HepG2 (cell line): ENCODE measurements at regions not wholly inside any gene's neighbourhood (a gene's known extent, or its start where the extent isn't known, plus 50 kb on each side); places are given as distances from the start of the nearest gene placed in this dataset.

Experiments
- ATAC-seq: fragments of 200-7000 bp; cut with Tn5 transposase; 3 replicates; pipeline ENCODE4 v1.9.1; 2020; ENCODE audit warnings: mild to moderate bottlenecking, moderate library complexity
- BruUV-seq: library from RNA; stranded (reverse); fragments of 400-500 nt; replicated peaks from 2 replicates; lab custom pipeline; 2021; lab: Mats Ljungman, UMichigan
- CTCF ChIA-PET: fragments of 300-600 bp; formaldehyde crosslinking; extraction: SDS; loops from one replicate; lab custom pipeline; 2021; ENCODE audit warnings: low total read pairs, inconsistent platforms, low intra/inter-chr PET ratio; lab: Yijun Ruan, JAX
- POLR2A ChIA-PET: fragments of 350-600 bp; sonication (Branson Sonifier 250); formaldehyde crosslinking; loops from one replicate; lab custom pipeline; 2020; ENCODE audit warnings: antibody characterized with exemption, inconsistent platforms; lab: Yijun Ruan, JAX
- DNase-seq: peaks from one replicate; pipeline ENCODE4 v3.0.0-alpha.2; 2015; ENCODE audit warnings: low spot score
- FAIRE-seq: peaks from 3 replicates; lab custom pipeline; 2011; peaks lifted over from hg19 to GRCh38; lab: Jason Lieb, UNC
- H2AFZ ChIP-seq: one replicate; pipeline ENCODE4 v1.6.1; 2011; ENCODE audit warnings: low read length, inconsistent platforms
- H3K27ac ChIP-seq: fragments of 300-600 bp; 3 replicates; pipeline ENCODE4 v1.8.0; 2011; ENCODE audit warnings: mixed run types, mild to moderate bottlenecking, mixed read lengths, low read length, inconsistent platforms; ENCODE audit not compliant: insufficient read depth; ENCODE audit errors: extremely low read length
- H3K27me3 ChIP-seq, 2 experiments: fragments of 200-600 bp in 1 of 2; 2 replicates in 1 of 2; 3 replicates in 1 of 2; pipeline versions ENCODE4 v1.6.0 to v1.8.0; 2011; ENCODE audit warnings: low read length in 2 of 2, mild to moderate bottlenecking in 2 of 2, moderate library complexity in 2 of 2, inconsistent platforms in 1 of 2; ENCODE audit not compliant: insufficient read depth in 2 of 2, control insufficient read depth in 1 of 2
- H3K36me3 ChIP-seq, 2 experiments: fragments of 200-600 bp in 1 of 2; replicated peaks in 1 of 2; 2 replicates in 1 of 2; 3 replicates in 1 of 2; pipeline versions ENCODE4 v1.5.1 to v1.8.0; 2011; ENCODE audit warnings: low read length in 2 of 2, inconsistent platforms in 1 of 2; ENCODE audit not compliant: insufficient read depth in 2 of 2, control insufficient read depth in 1 of 2
- H3K4me1 ChIP-seq: 2 replicates; pipeline ENCODE4 v1.5.1; 2012; ENCODE audit warnings: low read length, inconsistent platforms; ENCODE audit not compliant: insufficient read depth
- H3K4me2 ChIP-seq: 2 replicates; pipeline ENCODE4 v1.6.0; 2011; ENCODE audit warnings: low read depth, low read length, inconsistent platforms
- H3K4me3 ChIP-seq, 3 experiments: fragments of 200-600 bp in 1 of 3; sonication (generic), shearing (Covaris generic) in 1 of 3; replicated peaks in 1 of 3; 2 replicates each; pipeline ENCODE4 v1.5.1; 2011 to 2016; ENCODE audit warnings: low read length in 3 of 3, inconsistent platforms in 2 of 3, low read depth in 2 of 3, mild to moderate bottlenecking in 2 of 3, control low read depth in 1 of 3, mixed read lengths in 1 of 3; ENCODE audit not compliant: insufficient read depth in 1 of 3
- H3K79me2 ChIP-seq: one replicate; pipeline ENCODE4 v1.6.1; 2011; ENCODE audit warnings: low read length, inconsistent platforms; ENCODE audit not compliant: insufficient read depth
- H3K9ac ChIP-seq: 2 replicates; pipeline ENCODE4 v1.6.0; 2011; ENCODE audit warnings: mild to moderate bottlenecking, low read depth, low read length, inconsistent platforms; ENCODE audit not compliant: insufficient read depth
- H3K9me3 ChIP-seq: 2 replicates; pipeline ENCODE4 v1.5.1; 2012; ENCODE audit warnings: mild to moderate bottlenecking, low read length
- H4K20me1 ChIP-seq: 2 replicates; pipeline ENCODE4 v1.6.0; 2011; ENCODE audit warnings: inconsistent platforms, mild to moderate bottlenecking, low read length, moderate library complexity; ENCODE audit not compliant: insufficient read depth
- E2F5 ChIP-seq: sonication (generic); formaldehyde crosslinking; conservative IDR thresholded peaks from 2 replicates; pipeline ENCODE4 v1.4.0; 2020; ENCODE audit warnings: missing genetic modification reagents
- WIZ ChIP-seq: sonication (generic); formaldehyde crosslinking; IDR thresholded peaks from 2 replicates; pipeline ENCODE4 v1.5.1; 2020; ENCODE audit warnings: mild to moderate bottlenecking, missing genetic modification reagents
- ZNF24 ChIP-seq: fragments of 450-650 bp; IDR thresholded peaks from 2 replicates; pipeline ENCODE4 v1.6.1; 2017; ENCODE audit warnings: antibody characterized with exemption, mild to moderate bottlenecking
- ZNF331 ChIP-seq: sonication (generic); formaldehyde crosslinking; IDR thresholded peaks from 2 replicates; pipeline ENCODE4 v1.4.0; 2020; ENCODE audit warnings: missing genetic modification reagents
- WGBS: methylation state at CpG from one replicate; pipeline ENCODE4 v1.1.6; 2017; ENCODE audit warnings: low lambda C conversion rate; 5-methylcytosine and 5-hydroxymethylcytosine counted together
- in situ Hi-C: cut with HindIII; loops from 2 replicates; pipeline ENCODE4 v1.10.0; 2017; ENCODE audit warnings: low pct_unique_long_range_greater_than_20kb; ENCODE audit not compliant: extremely low pct_ligation_motif_present
- intact Hi-C: fragments of 100-400 bp; cut with micrococcal nuclease; formaldehyde crosslinking; loops from one replicate; pipeline ENCODE4 v1.10.0; 2022; ENCODE audit not compliant: unreplicated experiment

GRCh38 chr4:80124246-80125211, 51.5 kb upstream of the ANTXR2 start:
- in situ Hi-C loops (no loop called here), intact Hi-C loops (no loop called here)
- Histone ChIP-seq H3K4me2 (no peak overlapping the region), H4K20me1 (no peaks in the 10 kb centered on the region), H3K9ac (no peak overlapping the region), H3K4me3 (no peak overlapping the region), H2AFZ (no peak overlapping the region), H3K27ac (no peak overlapping the region), H3K9me3 (no peaks in the 10 kb centered on the region), H3K4me1 (no peaks in the 10 kb centered on the region), H3K27me3 (no peaks in the 10 kb centered on the region), H3K79me2 (no peaks in the 10 kb centered on the region), H3K36me3 (no peaks in the 10 kb centered on the region)
- no peak for FAIRE-seq
- ChIA-PET POLR2A (no interaction called here), CTCF (interaction anchor here (1.3 kb wide), 1 partner anchor 59 kb away, joined by 4 read pairs; no protein-coding TSS in a partner anchor)
- TF ChIP-seq ZNF24 (no peak), WIZ (CRISPR knock-in tag) (no peak), ZNF331 (CRISPR knock-in tag) (no peak), E2F5 (no peak)
- 0% methylated on average over 1 of the region's 1 CpG for WGBS
- ATAC-seq: no peak
- DNase-seq: no peak
- no TSS peak for BruUV-seq
